ENCODE measurements at regions not wholly inside any gene's neighbourhood (a gene's known extent, or its start where the extent isn't known, plus 50 kb on each side); places are given as distances from the start of the nearest gene placed in this dataset.

- H3K9me1 ChIP-seq (ENCODE audit: control insufficient read depth, extremely low read depth, insufficient read depth, low read length) = no peaks in the 10 kb centered on the region
- DNase-seq (ENCODE audit: low read depth, low spot score) (no peak), FAIRE-seq (no peak)
- no peak overlapping the region for H2AFZ ChIP-seq (ENCODE audit: control insufficient read depth, low read length)
- no peak overlapping the region for H3K4me2 ChIP-seq (ENCODE audit: control insufficient read depth, extremely low read depth, insufficient read depth, low read depth, low read length)
- H3K27me3 ChIP-seq (ENCODE audit: control insufficient read depth, extremely low read depth, insufficient read depth, low read length) = no peaks in the 10 kb centered on the region
- H3K79me2 ChIP-seq (ENCODE audit: control insufficient read depth, insufficient read depth, low read length) = no peaks in the 10 kb centered on the region
- H3K4me1 ChIP-seq (ENCODE audit: control insufficient read depth, extremely low read depth, insufficient read depth, low read length) = no peaks in the 10 kb centered on the region
- no peak overlapping the region for H3K9ac ChIP-seq (ENCODE audit: control insufficient read depth, extremely low read depth, insufficient read depth, low read length)
- H3K9me3 ChIP-seq (ENCODE audit: control insufficient read depth, low read depth, low read length) = no peaks in the 10 kb centered on the region
- no peak overlapping the region for H3K27ac ChIP-seq (ENCODE audit: control insufficient read depth, insufficient read depth, low read length)
- no peak for TF ChIP-seq CTCF (optimal IDR thresholded peaks at IDR 0.05 in 1 of 3, IDR thresholded peaks at IDR 0.05 in 1 of 3, conservative IDR thresholded peaks at IDR 0.05 in 1 of 3; ENCODE audit: extremely low read depth in 1 of 3, insufficient read depth in 2 of 3, low read length in 3 of 3)
- no peak for TF ChIP-seq EZH2 (IDR thresholded peaks at IDR 0.05; ENCODE audit: low read length)
- dilution Hi-C loops (cut with MboI; ENCODE audit: extremely low pct_ligation_motif_present, low sequenced_read_pairs) = no loop called here
- H4K20me1 ChIP-seq (ENCODE audit: control insufficient read depth, extremely low read depth, insufficient read depth, low read length) = no peaks in the 10 kb centered on the region
- no peak overlapping the region for H3K4me3 ChIP-seq (ENCODE audit: control insufficient read depth in 2 of 3, extremely low read depth in 1 of 3, insufficient read depth in 2 of 3, low read depth in 1 of 3, low read length in 3 of 3)
- H3K36me3 ChIP-seq (ENCODE audit: control insufficient read depth in 2 of 2, extremely low read depth in 1 of 2, insufficient read depth in 2 of 2, low read length in 2 of 2) = no peaks in the 10 kb centered on the region
These were observed 453.6 kb downstream of the MN1 start for GRCh38 chr22:27347951-27348350.

- no peak for TF ChIP-seq CTCF (optimal IDR thresholded peaks at IDR 0.05 in 1 of 3, IDR thresholded peaks at IDR 0.05 in 1 of 3, conservative IDR thresholded peaks at IDR 0.05 in 1 of 3; ENCODE audit: extremely low read depth in 1 of 3, insufficient read depth in 2 of 3, low read length in 3 of 3)
- no peak for TF ChIP-seq EZH2 (IDR thresholded peaks at IDR 0.05; ENCODE audit: low read length)
- H3K9ac ChIP-seq (ENCODE audit: control insufficient read depth, extremely low read depth, insufficient read depth, low read length) = no peak overlapping the region
- H3K4me2 ChIP-seq (ENCODE audit: control insufficient read depth, extremely low read depth, insufficient read depth, low read depth, low read length) = no peak overlapping the region
- no peaks in the 10 kb centered on the region for H3K9me1 ChIP-seq (ENCODE audit: control insufficient read depth, extremely low read depth, insufficient read depth, low read length)
- H3K4me1 ChIP-seq (ENCODE audit: control insufficient read depth, extremely low read depth, insufficient read depth, low read length) = no peaks in the 10 kb centered on the region
- no peak overlapping the region for H2AFZ ChIP-seq (ENCODE audit: control insufficient read depth, low read length)
- H3K9me3 ChIP-seq (ENCODE audit: control insufficient read depth, low read depth, low read length) = no peaks in the 10 kb centered on the region
- H3K27me3 ChIP-seq (ENCODE audit: control insufficient read depth, extremely low read depth, insufficient read depth, low read length) = no peaks in the 10 kb centered on the region
- dilution Hi-C loops (cut with MboI; ENCODE audit: extremely low pct_ligation_motif_present, low sequenced_read_pairs) = no loop called here
- H3K79me2 ChIP-seq (ENCODE audit: control insufficient read depth, insufficient read depth, low read length) = no peaks in the 10 kb centered on the region
- DNase-seq (ENCODE audit: low read depth, low spot score) (no peak), FAIRE-seq (no peak)
- H3K36me3 ChIP-seq (ENCODE audit: control insufficient read depth in 2 of 2, extremely low read depth in 1 of 2, insufficient read depth in 2 of 2, low read length in 2 of 2) = no peaks in the 10 kb centered on the region
- H3K27ac ChIP-seq (ENCODE audit: control insufficient read depth, insufficient read depth, low read length) = no peak overlapping the region
- no peak overlapping the region for H3K4me3 ChIP-seq (ENCODE audit: control insufficient read depth in 2 of 3, extremely low read depth in 1 of 3, insufficient read depth in 2 of 3, low read depth in 1 of 3, low read length in 3 of 3)
- H4K20me1 ChIP-seq (ENCODE audit: control insufficient read depth, extremely low read depth, insufficient read depth, low read length) = no peaks in the 10 kb centered on the region
These were observed 452.9 kb downstream of the MN1 start for GRCh38 chr22:27348634-27349033.

Data from keratinocyte (primary cell).